ENCODE measurements at regions not wholly inside any gene's neighbourhood (a gene's known extent, or its start where the extent isn't known, plus 50 kb on each side); places are given as distances from the start of the nearest gene placed in this dataset.

- TF ChIP-seq ZNF532 (CRISPR knock-in tag; IDR thresholded peaks at IDR 0.05; ENCODE audit: borderline replicate concordance) (no peak), ATF3 (CRISPR knock-in tag; conservative IDR thresholded peaks at IDR 0.05) (no peak), PREB (CRISPR knock-in tag; IDR thresholded peaks at IDR 0.05; ENCODE audit: borderline replicate concordance) (no peak), ZSCAN18 (CRISPR knock-in tag; IDR thresholded peaks at IDR 0.05) (no peak), E2F1 (CRISPR knock-in tag; IDR thresholded peaks at IDR 0.05) (no peak), ZNF423 (CRISPR knock-in tag; IDR thresholded peaks at IDR 0.05) (no peak), ZNF396 (CRISPR knock-in tag; IDR thresholded peaks at IDR 0.05; ENCODE audit: borderline replicate concordance) (no peak), NR2C2 (CRISPR knock-in tag; IDR thresholded peaks at IDR 0.05) (no peak)
These were observed 357.5 kb downstream of the SH3GL2 start (continued) for GRCh38 chr9:17936365-17936764.

- H3K4me3 Mint-ChIP-seq, result no peak overlapping the region
These were observed 359.3 kb downstream of the SH3GL2 start for GRCh38 chr9:17938035-17938655.

More at GRCh38 chr9:17938035-17938655, 359.3 kb downstream of the SH3GL2 start:
- no peaks in the 10 kb centered on the region for H3K4me1 Mint-ChIP-seq
- ATAC-seq (no peak), DNase-seq (ENCODE audit: low spot score) (no peak)
- no peak overlapping the region for H3K27ac Mint-ChIP-seq
- H3K9me3 Mint-ChIP-seq, result peaks cover 2% of the 10 kb centered on the region; the same call in 1 of the 2 replicates
- ChIA-PET CTCF (no interaction called here), POLR2A (no interaction called here)
- H3K36me3 Mint-ChIP-seq, result no peaks in the 10 kb centered on the region
- H3K27me3 Mint-ChIP-seq (ENCODE audit: low read depth), result no peaks in the 10 kb centered on the region
- TF ChIP-seq MAX (CRISPR knock-in tag; IDR thresholded peaks at IDR 0.05), result no peak
- TF ChIP-seq E2F4 (CRISPR knock-in tag; IDR thresholded peaks at IDR 0.05; ENCODE audit: borderline replicate concordance, low read depth), result no peak
- TF ChIP-seq JUN (CRISPR knock-in tag; IDR thresholded peaks at IDR 0.05), result no peak
- no peak for TF ChIP-seq SOX15 (CRISPR knock-in tag; IDR thresholded peaks at IDR 0.05)
- TF ChIP-seq CREB1 (CRISPR knock-in tag; IDR thresholded peaks at IDR 0.05), result no peak
- no peak for TF ChIP-seq TP53 (CRISPR knock-in tag; IDR thresholded peaks at IDR 0.05)
- TF ChIP-seq, protein P1, sequence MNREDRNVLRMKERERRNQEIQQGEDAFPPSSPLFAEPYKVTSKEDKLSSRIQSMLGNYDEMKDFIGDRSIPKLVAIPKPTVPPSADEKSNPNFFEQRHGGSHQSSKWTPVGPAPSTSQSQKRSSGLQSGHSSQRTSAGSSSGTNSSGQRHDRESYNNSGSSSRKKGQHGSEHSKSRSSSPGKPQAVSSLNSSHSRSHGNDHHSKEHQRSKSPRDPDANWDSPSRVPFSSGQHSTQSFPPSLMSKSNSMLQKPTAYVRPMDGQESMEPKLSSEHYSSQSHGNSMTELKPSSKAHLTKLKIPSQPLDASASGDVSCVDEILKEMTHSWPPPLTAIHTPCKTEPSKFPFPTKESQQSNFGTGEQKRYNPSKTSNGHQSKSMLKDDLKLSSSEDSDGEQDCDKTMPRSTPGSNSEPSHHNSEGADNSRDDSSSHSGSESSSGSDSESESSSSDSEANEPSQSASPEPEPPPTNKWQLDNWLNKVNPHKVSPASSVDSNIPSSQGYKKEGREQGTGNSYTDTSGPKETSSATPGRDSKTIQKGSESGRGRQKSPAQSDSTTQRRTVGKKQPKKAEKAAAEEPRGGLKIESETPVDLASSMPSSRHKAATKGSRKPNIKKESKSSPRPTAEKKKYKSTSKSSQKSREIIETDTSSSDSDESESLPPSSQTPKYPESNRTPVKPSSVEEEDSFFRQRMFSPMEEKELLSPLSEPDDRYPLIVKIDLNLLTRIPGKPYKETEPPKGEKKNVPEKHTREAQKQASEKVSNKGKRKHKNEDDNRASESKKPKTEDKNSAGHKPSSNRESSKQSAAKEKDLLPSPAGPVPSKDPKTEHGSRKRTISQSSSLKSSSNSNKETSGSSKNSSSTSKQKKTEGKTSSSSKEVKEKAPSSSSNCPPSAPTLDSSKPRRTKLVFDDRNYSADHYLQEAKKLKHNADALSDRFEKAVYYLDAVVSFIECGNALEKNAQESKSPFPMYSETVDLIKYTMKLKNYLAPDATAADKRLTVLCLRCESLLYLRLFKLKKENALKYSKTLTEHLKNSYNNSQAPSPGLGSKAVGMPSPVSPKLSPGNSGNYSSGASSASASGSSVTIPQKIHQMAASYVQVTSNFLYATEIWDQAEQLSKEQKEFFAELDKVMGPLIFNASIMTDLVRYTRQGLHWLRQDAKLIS (CRISPR knock-in tag; IDR thresholded peaks at IDR 0.05; ENCODE audit: borderline replicate concordance), result no peak
- TF ChIP-seq ZNF532 (CRISPR knock-in tag; IDR thresholded peaks at IDR 0.05; ENCODE audit: borderline replicate concordance), result no peak

All from WTC11 (cell line).